ENCODE measurements at regions not wholly inside any gene's neighbourhood (a gene's known extent, or its start where the extent isn't known, plus 50 kb on each side); places are given as distances from the start of the nearest gene placed in this dataset.

GRCh38 chr3:30355622-30356021 is 250.8 kb upstream of the TGFBR2 start:
- H3K27me3 ChIP-seq: no peaks in the 10 kb centered on the region
- intact Hi-C loops (cut with DNase I): no loop called here
- H3K9me3 ChIP-seq: no peaks in the 10 kb centered on the region
- peak overlapping the region in 1 of 2 donors; percentile 59 for H3K27ac ChIP-seq
- DNase-seq: no peak
- 94 to 97% (median 96%) methylated on average over 1 of the region's 1 CpG for WGBS, 3 donors
- H3K4me3 ChIP-seq: no peak overlapping the region
- no peaks in the 10 kb centered on the region for H3K36me3 ChIP-seq
- H3K4me1 ChIP-seq (ENCODE audit: insufficient read depth): peaks cover 12% of the 10 kb centered on the region
- no peak for TF ChIP-seq POLR2A (IDR thresholded peaks at IDR 0.05)
- TF ChIP-seq EP300 (IDR thresholded peaks at IDR 0.05): no peak
- TF ChIP-seq CTCF (IDR thresholded peaks at IDR 0.05): no peak

- H3K4me1 ChIP-seq (ENCODE audit: insufficient read depth): peaks cover 12% of the 10 kb centered on the region
- no peak overlapping the region for H3K4me3 ChIP-seq
- TF ChIP-seq EP300 (IDR thresholded peaks at IDR 0.05) (no peak), CTCF (IDR thresholded peaks at IDR 0.05) (no peak), POLR2A (IDR thresholded peaks at IDR 0.05) (no peak)
- no peak overlapping the region for H3K27ac ChIP-seq
- DNase-seq: no peak
- no peaks in the 10 kb centered on the region for H3K27me3 ChIP-seq
- intact Hi-C loops (cut with DNase I): no loop called here
- 88 to 94% (median 90%) methylated on average over 6 of the region's 6 CpGs for WGBS, 3 donors
- no peaks in the 10 kb centered on the region for H3K36me3 ChIP-seq
- H3K9me3 ChIP-seq: no peaks in the 10 kb centered on the region
These were observed 249.3 kb upstream of the TGFBR2 start for GRCh38 chr3:30356866-30357753.

GRCh38 chr3:30357897-30358296 is 248.5 kb upstream of the TGFBR2 start:
- intact Hi-C loops (cut with DNase I): no loop called here
- peaks cover 12% of the 10 kb centered on the region for H3K4me1 ChIP-seq (ENCODE audit: insufficient read depth)
- 67 to 81% (median 72%) methylated on average over 2 of the region's 2 CpGs for WGBS, 3 donors
- H3K27ac ChIP-seq: no peak overlapping the region
- no peak overlapping the region for H3K4me3 ChIP-seq
- H3K27me3 ChIP-seq: no peaks in the 10 kb centered on the region
- no peaks in the 10 kb centered on the region for H3K36me3 ChIP-seq
- no peak for DNase-seq
- H3K9me3 ChIP-seq: no peaks in the 10 kb centered on the region
- TF ChIP-seq POLR2A (IDR thresholded peaks at IDR 0.05): no peak
- no peak for TF ChIP-seq EP300 (IDR thresholded peaks at IDR 0.05)
- no peak for TF ChIP-seq CTCF (IDR thresholded peaks at IDR 0.05)

- WGBS, 3 donors: 81 to 97% (median 91%) methylated on average over 3 of the region's 3 CpGs
- intact Hi-C loops (cut with DNase I): no loop called here
- H3K9me3 ChIP-seq: no peaks in the 10 kb centered on the region
- H3K36me3 ChIP-seq: no peaks in the 10 kb centered on the region
- DNase-seq: no peak
- no peaks in the 10 kb centered on the region for H3K27me3 ChIP-seq
- no peak overlapping the region for H3K27ac ChIP-seq
- no peak overlapping the region for H3K4me3 ChIP-seq
- peaks cover 10% of the 10 kb centered on the region for H3K4me1 ChIP-seq (ENCODE audit: insufficient read depth)
- TF ChIP-seq CTCF (IDR thresholded peaks at IDR 0.05) (no peak), POLR2A (IDR thresholded peaks at IDR 0.05) (no peak), EP300 (IDR thresholded peaks at IDR 0.05) (no peak)
These were observed 247.5 kb upstream of the TGFBR2 start for GRCh38 chr3:30358871-30359270.
